GM08714 (cell line): ENCODE measurements at regions not wholly inside any gene's neighbourhood (a gene's known extent, or its start where the extent isn't known, plus 50 kb on each side); places are given as distances from the start of the nearest gene placed in this dataset.

Source experiments
- H3K4me3 ChIP-seq: fragments of 200-500 bp; sonication (Bioruptor generic); 2 replicates; pipeline ENCODE4 v1.5.1; 2014; ENCODE audit warnings: mild to moderate bottlenecking, low read length, inconsistent platforms
- ZNF274 ChIP-seq: IDR thresholded peaks from 2 replicates; pipeline ENCODE4 v1.6.1; 2012; ENCODE audit warnings: mild to moderate bottlenecking, low read depth, low read length

- H3K4me3 ChIP-seq = no peak overlapping the region
These were observed 559.8 kb upstream of the FANCL start for GRCh38 chr2:58800881-58801280.

GRCh38 chr2:58798676-58799208 lies 557.6 kb upstream of the FANCL start:
- no peak for TF ChIP-seq ZNF274

More at GRCh38 chr2:58800881-58801280, 559.8 kb upstream of the FANCL start:
- TF ChIP-seq ZNF274 = no peak

DNA sequence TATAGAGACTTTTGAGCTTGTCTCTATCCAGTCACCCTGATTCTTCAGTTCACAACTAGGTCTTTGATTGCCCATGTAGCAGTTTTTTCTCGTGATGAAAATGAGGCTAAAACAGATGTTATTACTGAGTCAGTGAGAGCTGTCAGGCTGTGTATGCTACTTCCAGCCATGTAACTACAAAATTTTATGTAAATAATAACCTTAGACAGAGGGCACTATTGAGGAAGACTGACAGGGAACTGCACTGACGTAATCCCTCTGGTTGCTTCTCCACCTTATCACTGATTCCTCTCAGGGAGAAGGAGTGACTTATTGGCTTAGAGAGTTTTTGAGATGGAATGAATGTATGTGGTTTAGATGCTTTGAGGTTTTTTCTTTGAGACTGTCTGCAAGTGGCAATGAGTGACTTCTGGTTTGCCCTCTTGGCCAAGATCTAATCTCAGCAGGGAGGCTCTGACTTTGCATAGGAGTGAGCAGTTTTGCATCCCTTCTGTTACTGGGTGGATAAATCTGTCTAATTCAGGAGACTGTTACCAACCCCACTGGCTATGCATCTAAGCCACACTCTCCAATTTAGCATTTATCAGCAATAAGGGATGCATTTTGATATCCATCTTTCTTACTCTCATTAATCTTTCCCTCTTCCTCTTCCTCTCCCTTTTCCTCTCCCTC lies 555.2 kb upstream of the FANCL start:
- no peak overlapping the region for H3K4me3 ChIP-seq
- no peak for TF ChIP-seq ZNF274

More at GRCh38 chr2:58798676-58799208, 557.6 kb upstream of the FANCL start:
- H3K4me3 ChIP-seq = no peak overlapping the region

DNA sequence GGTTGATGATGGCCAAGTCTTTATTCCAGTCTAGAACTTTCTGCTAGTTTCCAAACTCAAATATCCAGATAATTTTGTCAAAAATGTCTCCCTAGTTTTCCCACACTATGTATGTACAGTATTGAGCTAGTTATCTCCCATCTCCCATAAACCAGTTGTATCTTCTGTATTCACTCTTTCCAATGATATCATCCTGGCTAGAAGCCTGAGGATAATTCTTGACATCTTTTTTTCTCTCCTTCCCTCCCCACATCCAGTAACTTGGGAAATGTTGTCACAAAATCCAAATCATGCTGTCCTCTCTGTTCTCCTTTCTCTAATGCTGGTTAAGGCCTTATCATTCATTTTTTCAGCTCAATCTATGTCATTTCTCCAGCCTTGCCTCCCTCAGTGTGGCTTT lies 553.8 kb upstream of the FANCL start:
- no peak for TF ChIP-seq ZNF274
- no peak overlapping the region for H3K4me3 ChIP-seq

DNA sequence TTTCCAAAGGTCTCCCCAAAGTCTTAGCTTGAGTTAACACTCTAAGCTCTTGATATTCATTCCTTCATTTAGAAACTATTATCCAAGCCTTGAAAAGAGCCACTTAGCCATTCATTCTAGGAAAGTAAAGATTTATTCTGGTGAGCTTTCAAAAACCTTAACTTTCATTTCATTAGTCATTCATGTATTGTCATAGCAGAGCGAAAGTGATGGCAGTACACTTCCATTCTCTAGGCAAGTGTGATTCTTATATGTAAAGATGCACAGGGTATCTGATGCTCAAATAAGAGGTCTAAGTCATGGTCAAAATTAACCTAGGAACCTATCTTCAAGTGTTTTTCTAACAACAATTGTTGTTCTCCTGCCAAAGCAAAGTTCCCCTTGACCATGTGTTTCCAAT lies 553.0 kb upstream of the FANCL start:
- no peak for TF ChIP-seq ZNF274
- no peak overlapping the region for H3K4me3 ChIP-seq

DNA sequence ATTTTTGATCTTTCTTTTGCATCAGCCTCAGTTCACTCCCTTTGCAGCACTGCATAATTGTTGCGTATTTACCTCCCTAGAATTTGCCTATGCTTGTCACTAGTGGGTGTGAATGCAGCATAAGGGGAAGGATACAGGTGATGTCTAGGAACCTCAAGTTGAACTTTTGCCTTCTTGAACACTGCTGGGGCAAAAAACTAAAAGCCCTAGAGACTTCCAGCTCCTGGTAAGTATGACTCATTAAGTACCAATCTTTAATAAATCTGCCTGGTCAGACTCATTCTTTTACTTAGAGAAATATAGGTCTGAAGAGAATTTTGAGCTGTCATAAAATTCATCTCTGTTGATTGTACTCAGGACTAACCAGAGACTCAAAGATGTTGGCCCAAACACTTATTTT lies 547.3 kb upstream of the FANCL start:
- TF ChIP-seq ZNF274 = no peak
- no peak overlapping the region for H3K4me3 ChIP-seq

GRCh38 chr2:58770846-58771245 lies 529.7 kb upstream of the FANCL start:
- TF ChIP-seq ZNF274 = no peak

DNA sequence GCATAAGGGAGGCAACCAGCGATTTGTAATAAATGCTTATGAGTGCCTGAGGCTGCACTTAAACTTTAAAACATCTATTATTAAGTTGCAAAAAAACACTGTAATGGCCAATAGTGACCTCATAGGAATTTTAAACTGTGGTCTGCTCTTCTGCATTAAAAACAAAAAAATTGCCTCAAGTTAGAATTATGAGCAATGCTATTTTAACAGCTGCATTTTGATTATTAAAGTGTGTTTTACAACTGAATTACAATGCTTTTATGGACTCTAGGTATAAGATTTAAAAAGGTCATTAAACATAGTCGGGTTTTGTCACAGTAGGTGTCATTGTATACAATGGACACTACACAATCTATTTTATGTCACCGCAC lies 528.7 kb upstream of the FANCL start:
- no peak for TF ChIP-seq ZNF274
- H3K4me3 ChIP-seq = no peak overlapping the region

More at GRCh38 chr2:58770846-58771245, 529.7 kb upstream of the FANCL start:
- H3K4me3 ChIP-seq = no peak overlapping the region

- H3K4me3 ChIP-seq = no peak overlapping the region
- TF ChIP-seq ZNF274 = no peak
These were observed 528.2 kb upstream of the FANCL start for GRCh38 chr2:58769111-58769863.

- TF ChIP-seq ZNF274 = no peak
- H3K4me3 ChIP-seq = no peak overlapping the region
These were observed 527.6 kb upstream of the FANCL start for GRCh38 chr2:58768715-58769080.

- no peak overlapping the region for H3K4me3 ChIP-seq
- TF ChIP-seq ZNF274 = no peak
These were observed 526.9 kb upstream of the FANCL start for GRCh38 chr2:58767828-58768714.

DNA sequence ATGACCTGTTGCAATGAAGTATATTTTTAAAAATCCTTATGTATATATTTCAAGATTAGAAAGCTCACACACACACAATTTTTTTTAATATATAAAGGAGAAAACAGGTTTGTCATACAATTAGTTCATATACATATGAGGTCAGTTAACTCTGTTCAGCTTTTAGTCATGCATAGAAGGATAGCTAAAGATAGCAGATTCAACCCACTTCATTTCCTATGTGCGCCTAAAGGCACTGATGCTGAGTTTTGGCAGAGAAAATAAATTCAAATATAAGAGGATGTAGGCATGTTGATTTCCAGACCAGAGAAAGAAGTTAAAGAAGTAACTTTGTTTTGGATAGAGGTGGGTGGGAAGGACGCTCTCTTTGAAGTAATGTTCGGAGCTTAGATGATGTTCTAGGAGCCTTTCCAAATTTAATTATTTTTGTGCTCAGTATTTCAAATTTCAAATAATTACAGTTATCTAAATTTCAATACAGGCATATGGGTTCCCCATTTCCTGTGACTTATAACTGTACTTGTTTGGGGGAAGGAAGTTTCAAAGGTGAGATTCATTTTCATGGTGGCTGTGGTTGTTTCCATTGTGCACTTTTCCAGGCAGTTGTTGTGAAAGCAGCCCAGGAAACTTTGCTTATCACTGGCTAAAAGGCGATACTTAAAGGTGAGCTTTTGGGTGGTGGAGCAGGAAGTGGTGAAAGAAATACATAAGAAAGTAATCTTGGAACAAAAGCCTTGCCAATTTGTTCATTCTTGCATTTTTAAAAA lies 523.4 kb upstream of the FANCL start:
- H3K4me3 ChIP-seq = no peak overlapping the region

DNA sequence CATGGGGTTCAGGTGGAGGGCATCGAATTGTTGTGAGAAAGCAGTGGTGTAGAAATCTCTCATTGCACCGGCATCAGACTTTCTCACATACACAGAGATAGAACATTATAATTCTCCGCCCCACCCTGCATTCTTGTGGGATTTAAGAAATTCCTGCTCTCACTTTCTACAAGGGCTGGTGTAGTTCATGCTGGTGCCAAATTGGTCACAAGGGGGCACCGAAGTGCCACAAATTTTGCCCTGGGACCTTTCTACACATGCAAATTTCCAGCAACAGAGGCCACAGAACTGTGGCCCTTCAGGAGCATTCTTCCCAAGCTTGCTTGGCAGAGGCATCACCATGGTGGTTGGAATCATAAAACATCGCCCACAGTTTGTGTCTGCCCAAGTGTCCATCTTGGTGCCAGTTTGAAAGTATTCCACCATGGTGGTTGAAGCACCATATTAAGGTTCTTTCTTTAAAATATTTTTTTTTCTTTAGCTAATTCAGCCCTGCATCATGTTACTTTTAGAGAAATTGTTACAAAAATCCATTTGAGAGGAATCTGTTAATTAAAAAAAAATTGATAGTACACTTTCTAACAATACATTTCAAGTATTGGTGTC lies 521.2 kb upstream of the FANCL start:
- H3K4me3 ChIP-seq = no peak overlapping the region
- TF ChIP-seq ZNF274 = no peak

More for the DNA sequence above, 523.4 kb upstream of the FANCL start:
- no peak for TF ChIP-seq ZNF274
